ENCODE measurements at regions not wholly inside any gene's neighbourhood (a gene's known extent, or its start where the extent isn't known, plus 50 kb on each side); places are given as distances from the start of the nearest gene placed in this dataset.

DNA sequence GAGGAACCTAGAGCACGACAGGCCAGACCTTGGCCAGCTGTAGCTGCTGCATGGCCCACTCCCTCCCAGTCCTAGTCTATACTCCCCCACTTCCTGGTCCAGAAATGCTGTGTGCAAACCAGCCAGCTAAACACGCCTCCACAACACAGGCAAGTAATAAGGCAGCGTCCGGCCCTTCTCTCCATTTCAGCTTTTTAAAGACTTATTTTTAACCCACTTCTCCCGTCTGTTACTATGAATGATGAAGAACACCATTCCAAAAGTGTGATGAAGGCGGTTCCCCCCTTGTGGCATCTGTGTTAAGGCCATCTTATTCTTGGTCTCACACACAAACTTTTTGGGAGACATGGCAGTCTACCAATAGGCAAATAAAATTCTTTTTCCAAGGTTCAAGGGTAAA is 164.1 kb upstream of the CHRNA7 start:
- TF ChIP-seq, protein P1, sequence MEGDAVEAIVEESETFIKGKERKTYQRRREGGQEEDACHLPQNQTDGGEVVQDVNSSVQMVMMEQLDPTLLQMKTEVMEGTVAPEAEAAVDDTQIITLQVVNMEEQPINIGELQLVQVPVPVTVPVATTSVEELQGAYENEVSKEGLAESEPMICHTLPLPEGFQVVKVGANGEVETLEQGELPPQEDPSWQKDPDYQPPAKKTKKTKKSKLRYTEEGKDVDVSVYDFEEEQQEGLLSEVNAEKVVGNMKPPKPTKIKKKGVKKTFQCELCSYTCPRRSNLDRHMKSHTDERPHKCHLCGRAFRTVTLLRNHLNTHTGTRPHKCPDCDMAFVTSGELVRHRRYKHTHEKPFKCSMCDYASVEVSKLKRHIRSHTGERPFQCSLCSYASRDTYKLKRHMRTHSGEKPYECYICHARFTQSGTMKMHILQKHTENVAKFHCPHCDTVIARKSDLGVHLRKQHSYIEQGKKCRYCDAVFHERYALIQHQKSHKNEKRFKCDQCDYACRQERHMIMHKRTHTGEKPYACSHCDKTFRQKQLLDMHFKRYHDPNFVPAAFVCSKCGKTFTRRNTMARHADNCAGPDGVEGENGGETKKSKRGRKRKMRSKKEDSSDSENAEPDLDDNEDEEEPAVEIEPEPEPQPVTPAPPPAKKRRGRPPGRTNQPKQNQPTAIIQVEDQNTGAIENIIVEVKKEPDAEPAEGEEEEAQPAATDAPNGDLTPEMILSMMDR (IDR thresholded peaks at IDR 0.05), result no peak
- no peak for TF ChIP-seq POLR2A (IDR thresholded peaks at IDR 0.05)
- no peak for TF ChIP-seq EP300 (IDR thresholded peaks at IDR 0.05)
